ENCODE measurements at regions not wholly inside any gene's neighbourhood (a gene's known extent, or its start where the extent isn't known, plus 50 kb on each side); places are given as distances from the start of the nearest gene placed in this dataset.

- peak; percentile 50 for DNase-seq (ENCODE audit: low spot score)
- peaks cover 33% of the 10 kb centered on the region for H3K4me1 Mint-ChIP-seq
- peaks cover 5% of the 10 kb centered on the region; the same call in 1 of the 2 replicates for H3K4me1 ChIP-seq (ENCODE audit: insufficient read depth)
- H3K36me3 Mint-ChIP-seq (ENCODE audit: low read depth), result no peaks in the 10 kb centered on the region; the same call in 2 of the 3 replicates
- H3K4me2 ChIP-seq, result no peak overlapping the region
- no peaks in the 10 kb centered on the region; the same call in 1 of the 2 replicates for H4K20me1 ChIP-seq (replicated peaks; ENCODE audit: insufficient read depth)
- H3K27me3 Mint-ChIP-seq (ENCODE audit: insufficient read depth, low read depth, poor library complexity), result peaks cover 15% of the 10 kb centered on the region
- peak; percentile 66 for ATAC-seq
- no peak overlapping the region for H3K4me3 Mint-ChIP-seq
- H3K27me3 ChIP-seq (ENCODE audit: insufficient read depth), result no peaks in the 10 kb centered on the region
- H3F3A ChIP-seq (replicated peaks; ENCODE audit: low read depth), result no peaks in the 10 kb centered on the region
- peaks cover 5% of the 10 kb centered on the region for H3K79me2 ChIP-seq (replicated peaks; ENCODE audit: insufficient read depth)
- H3K9me2 ChIP-seq (ENCODE audit: insufficient read depth), result no peaks in the 10 kb centered on the region
- H3K36me3 ChIP-seq (ENCODE audit: insufficient read depth), result no peaks in the 10 kb centered on the region
- H3K27ac Mint-ChIP-seq, result peak overlapping the region; percentile 49; the same call in 1 of the 2 replicates
- H3K4me3 ChIP-seq, result no peak overlapping the region
- 0 out of 3 replicates have a peak, but pooled peaks cover under 1% of the 10 kb centered on the region for H3K9me3 Mint-ChIP-seq
- TF ChIP-seq CTCF (conservative IDR thresholded peaks at IDR 0.05; ENCODE audit: low read depth in 2 of 2) (peak in 1 of 2 experiments; percentile 29; a peak in 1 of 4 replicates), EZH2 (IDR thresholded peaks at IDR 0.05; ENCODE audit: low read depth, unreplicated experiment) (no peak)
- H2AFZ ChIP-seq, result no peak overlapping the region
- H3K27ac ChIP-seq (ENCODE audit: low read depth), result 0 out of 2 replicates have a peak overlapping the region, but pooled peaks have one; percentile 45
These were observed 119.9 kb downstream of the CTTN start for GRCh38 chr11:70517988-70518907.

- H3K27me3 Mint-ChIP-seq (ENCODE audit: insufficient read depth, low read depth, poor library complexity), result peaks cover 21% of the 10 kb centered on the region
- no peak overlapping the region for H3K27ac Mint-ChIP-seq
- H3K4me1 Mint-ChIP-seq, result peaks cover 40% of the 10 kb centered on the region
- Histone ChIP-seq H2AFZ (no peak overlapping the region), H3K4me3 (no peak overlapping the region), H3K79me2 (replicated peaks; ENCODE audit: insufficient read depth) (peaks cover 7% of the 10 kb centered on the region), H3K9me2 (ENCODE audit: insufficient read depth) (no peaks in the 10 kb centered on the region), H3K27me3 (ENCODE audit: insufficient read depth) (no peaks in the 10 kb centered on the region), H3K4me1 (ENCODE audit: insufficient read depth) (peaks cover 12% of the 10 kb centered on the region), H4K20me1 (replicated peaks; ENCODE audit: insufficient read depth) (no peaks in the 10 kb centered on the region; the same call in 1 of the 2 replicates), H3F3A (replicated peaks; ENCODE audit: low read depth) (no peaks in the 10 kb centered on the region), H3K36me3 (ENCODE audit: insufficient read depth) (no peaks in the 10 kb centered on the region), H3K4me2 (no peak overlapping the region), H3K27ac (ENCODE audit: low read depth) (no peak overlapping the region)
- H3K4me3 Mint-ChIP-seq, result no peak overlapping the region
- H3K9me3 Mint-ChIP-seq, result no peaks in the 10 kb centered on the region
- no peaks in the 10 kb centered on the region; the same call in 2 of the 3 replicates for H3K36me3 Mint-ChIP-seq (ENCODE audit: low read depth)
- DNase-seq (ENCODE audit: low spot score) (no peak), ATAC-seq (no peak)
- TF ChIP-seq POLR2AphosphoS5 (IDR thresholded peaks at IDR 0.05; ENCODE audit: low read depth) (no peak), ZNF331 (CRISPR knock-in tag; IDR thresholded peaks at IDR 0.05; ENCODE audit: low read depth) (no peak), ZNF114 (CRISPR knock-in tag; IDR thresholded peaks at IDR 0.05) (no peak), REST (IDR thresholded peaks at IDR 0.05; ENCODE audit: unreplicated experiment) (no peak), ZNF462 (CRISPR knock-in tag; IDR thresholded peaks at IDR 0.05) (no peak)
These were observed 120.8 kb downstream of the CTTN start for GRCh38 chr11:70519117-70519516.

Measured in GM23338 (cell line).